ENCODE measurements at regions not wholly inside any gene's neighbourhood (a gene's known extent, or its start where the extent isn't known, plus 50 kb on each side); places are given as distances from the start of the nearest gene placed in this dataset.
A peak's percentile ranks its signal among the peaks of the same experiment; 100 is the strongest.

GRCh38 chr20:63064745-63065711, 58.3 kb upstream of the BHLHE23 start:
- intact Hi-C loops (cut with DNase I), result no loop called here
- ATAC-seq (no peak), DNase-seq (ENCODE audit: missing footprints) (no peak)

DNA sequence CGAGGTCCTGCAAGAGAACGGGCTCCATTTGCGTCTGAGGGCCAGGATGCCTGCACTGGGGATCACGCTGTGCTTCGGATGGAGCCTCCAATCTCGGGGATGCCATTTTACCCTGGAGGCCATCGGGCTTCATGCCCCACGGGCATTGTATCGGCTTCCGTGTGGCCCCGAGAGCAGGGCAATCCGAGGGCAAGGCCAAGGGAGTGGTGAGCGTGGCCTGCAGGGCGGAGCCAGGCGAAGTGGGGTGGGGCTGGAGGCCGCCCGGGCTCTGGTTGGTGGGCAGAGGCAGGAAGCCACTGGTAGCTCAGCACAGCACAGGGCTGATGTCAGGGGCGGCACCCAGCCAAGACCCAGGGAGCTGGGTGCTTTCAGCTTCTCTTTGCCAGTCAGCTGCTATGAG, 57.5 kb upstream of the BHLHE23 start:
- no peak for DNase-seq (ENCODE audit: missing footprints)
- ATAC-seq, result no peak
- intact Hi-C loops (cut with DNase I), result no loop called here

DNA sequence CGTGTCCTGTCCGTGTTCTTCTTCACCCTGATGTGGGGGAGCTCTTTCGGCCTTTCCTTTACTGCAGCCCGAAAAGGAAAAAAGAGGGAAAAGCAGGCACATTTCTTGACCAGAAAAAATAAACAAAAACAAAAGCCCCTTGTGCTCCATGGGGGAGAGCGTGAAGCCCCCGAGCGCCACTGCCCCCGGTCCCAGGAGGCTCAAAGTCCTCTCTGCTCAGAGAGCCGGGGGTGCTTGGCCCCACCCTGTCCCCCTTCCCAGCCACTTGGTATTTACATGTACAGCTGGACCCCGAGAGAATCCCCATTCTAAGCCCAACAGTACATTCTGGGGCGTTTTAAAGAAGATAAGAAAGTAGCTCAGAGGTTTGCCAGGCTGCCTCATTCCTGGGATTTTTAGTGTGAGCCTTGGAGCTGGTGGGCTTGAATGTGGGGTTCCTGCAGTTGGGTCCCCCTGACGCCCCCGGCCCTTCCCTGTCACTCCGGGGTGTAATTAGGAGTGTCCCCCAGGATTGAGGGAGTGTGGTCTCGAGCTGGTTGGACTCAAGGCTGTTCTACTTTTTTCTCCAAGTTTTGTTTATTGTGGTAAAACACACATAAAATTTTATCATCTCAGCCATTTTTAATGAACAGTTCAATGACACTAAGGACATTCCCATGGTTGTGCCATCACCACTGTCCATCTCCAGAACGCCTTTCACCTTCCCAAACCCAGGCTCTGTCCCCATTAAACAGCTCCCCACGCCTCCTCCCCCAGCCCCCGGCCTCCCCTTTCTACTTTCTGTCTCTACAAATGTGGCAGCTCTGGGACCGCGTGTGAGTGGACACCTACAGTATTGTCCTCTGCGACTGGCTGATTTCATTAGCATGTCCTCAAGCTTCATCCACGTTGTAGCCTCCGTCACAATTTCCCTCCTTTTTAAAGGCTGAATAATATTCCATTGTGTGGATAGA, 55.7 kb upstream of the BHLHE23 start:
- intact Hi-C loops (cut with DNase I), result no loop called here
- ATAC-seq (no peak), DNase-seq (ENCODE audit: missing footprints) (no peak)

GRCh38 chr20:63061771-63062100, 55.0 kb upstream of the BHLHE23 start:
- intact Hi-C loops (cut with DNase I), result no loop called here
- DNase-seq (ENCODE audit: missing footprints), result no peak
- no peak for ATAC-seq

- DNase-seq (ENCODE audit: missing footprints) (no peak), ATAC-seq (no peak)
- intact Hi-C loops (cut with DNase I), result no loop called here
These were observed 54.4 kb upstream of the BHLHE23 start for GRCh38 chr20:63061051-63061770.

GRCh38 chr20:63060057-63060991, 53.6 kb upstream of the BHLHE23 start:
- DNase-seq (ENCODE audit: missing footprints) (no peak), ATAC-seq (no peak)
- intact Hi-C loops (cut with DNase I), result no loop called here

DNA sequence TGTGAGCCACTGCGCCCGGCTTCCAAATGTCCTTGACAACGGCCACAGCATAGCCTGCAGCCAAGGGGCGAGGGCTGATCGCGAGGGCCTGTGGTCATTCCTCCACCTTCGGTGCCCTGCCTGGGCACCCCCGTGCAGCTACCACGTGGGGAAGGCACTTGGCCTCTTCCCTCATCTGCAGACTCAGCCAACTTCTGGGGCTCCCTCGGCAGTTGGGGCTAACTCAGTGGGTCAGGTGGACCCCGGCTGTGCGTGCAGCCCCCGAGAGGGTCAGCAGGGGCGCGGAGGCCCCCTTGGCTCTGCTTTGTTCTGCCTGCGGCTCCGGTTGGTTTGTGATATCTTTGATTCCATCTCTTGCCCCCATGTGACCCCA, 52.9 kb upstream of the BHLHE23 start:
- DNase-seq (ENCODE audit: missing footprints) (no peak), ATAC-seq (no peak)
- intact Hi-C loops (cut with DNase I), result loop anchor here (10.0 kb wide), 1 partner anchor 165 kb away; no protein-coding TSS in a partner anchor

DNA sequence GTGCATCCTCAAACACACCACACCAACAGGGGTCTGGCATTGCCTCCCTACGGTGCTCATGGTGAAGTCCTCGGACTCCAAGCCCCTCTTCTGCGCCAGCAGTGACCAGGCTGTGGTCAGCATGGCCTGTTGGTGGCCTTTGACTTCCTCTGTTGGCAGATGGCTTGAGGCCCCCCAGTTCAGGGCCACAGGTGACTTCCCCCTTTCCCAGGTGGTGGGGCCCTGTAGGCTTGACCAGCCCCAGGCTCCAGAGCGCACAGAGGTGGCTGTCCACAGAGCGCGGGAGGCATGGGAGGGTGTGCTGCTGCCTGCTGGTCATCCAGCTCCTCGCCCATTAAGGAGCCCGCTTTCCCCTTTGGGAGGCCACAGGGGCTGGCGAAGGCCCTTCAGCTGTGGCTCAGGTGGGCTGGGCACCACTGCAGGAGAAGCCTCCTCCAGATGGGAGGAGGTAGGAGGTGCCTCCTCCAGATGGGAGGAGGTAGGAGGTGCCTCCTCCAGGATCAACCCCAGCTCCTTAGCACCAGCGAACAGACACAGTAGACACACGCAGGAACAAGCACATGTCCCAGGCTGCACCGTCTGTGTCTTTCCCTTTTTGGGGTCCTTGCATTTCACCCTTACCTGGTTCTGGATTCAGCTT, 52.1 kb upstream of the BHLHE23 start:
- intact Hi-C loops (cut with DNase I), result loop anchor here (10.0 kb wide), 1 partner anchor 166 kb away; no protein-coding TSS in a partner anchor
- no peak for ATAC-seq
- peak; percentile 15 for DNase-seq (ENCODE audit: missing footprints)

DNA sequence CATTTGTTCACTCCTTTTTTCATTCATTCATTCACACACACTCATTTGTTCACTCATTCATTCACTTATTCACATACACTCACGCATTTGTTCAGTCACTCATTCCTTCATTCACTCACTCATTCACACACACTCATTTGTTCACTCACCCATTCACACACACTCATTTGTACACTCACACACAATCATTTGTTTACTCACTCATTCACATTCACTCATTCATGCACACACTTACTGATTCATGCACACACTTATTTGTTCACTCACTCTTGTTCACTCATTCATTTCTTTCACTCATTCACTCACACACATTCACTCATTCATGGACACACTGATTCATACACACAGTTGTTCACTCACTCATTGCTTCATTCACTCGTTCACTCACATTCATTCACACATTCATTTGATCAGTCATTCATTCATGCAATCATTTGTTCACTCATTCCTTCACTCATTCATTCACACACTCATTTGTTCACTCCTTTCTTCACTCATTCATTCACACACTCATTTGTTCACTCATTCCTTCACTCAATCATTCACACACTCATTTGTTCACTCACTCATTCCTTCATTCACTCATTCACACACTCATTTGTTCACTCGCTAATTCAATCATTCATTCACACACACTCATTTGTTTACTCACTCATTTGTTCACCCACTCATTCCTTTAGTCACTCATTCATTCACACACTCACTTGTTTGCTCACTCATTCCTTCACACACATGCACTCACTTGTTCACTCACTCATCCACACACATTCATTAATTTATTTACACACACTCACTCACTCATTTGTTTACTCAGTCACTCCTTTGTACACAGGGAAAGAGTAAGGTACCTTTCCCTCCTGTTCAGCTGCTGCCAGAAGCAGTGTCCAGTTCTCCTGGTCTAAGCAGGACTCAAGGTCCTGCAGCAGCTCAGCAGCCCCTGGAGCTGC, 50.7 kb upstream of the BHLHE23 start:
- no peak for ATAC-seq
- DNase-seq (ENCODE audit: missing footprints), result no peak
- intact Hi-C loops (cut with DNase I), result loop anchor here (10.0 kb wide), 1 partner anchor 167 kb away; no protein-coding TSS in a partner anchor

DNA sequence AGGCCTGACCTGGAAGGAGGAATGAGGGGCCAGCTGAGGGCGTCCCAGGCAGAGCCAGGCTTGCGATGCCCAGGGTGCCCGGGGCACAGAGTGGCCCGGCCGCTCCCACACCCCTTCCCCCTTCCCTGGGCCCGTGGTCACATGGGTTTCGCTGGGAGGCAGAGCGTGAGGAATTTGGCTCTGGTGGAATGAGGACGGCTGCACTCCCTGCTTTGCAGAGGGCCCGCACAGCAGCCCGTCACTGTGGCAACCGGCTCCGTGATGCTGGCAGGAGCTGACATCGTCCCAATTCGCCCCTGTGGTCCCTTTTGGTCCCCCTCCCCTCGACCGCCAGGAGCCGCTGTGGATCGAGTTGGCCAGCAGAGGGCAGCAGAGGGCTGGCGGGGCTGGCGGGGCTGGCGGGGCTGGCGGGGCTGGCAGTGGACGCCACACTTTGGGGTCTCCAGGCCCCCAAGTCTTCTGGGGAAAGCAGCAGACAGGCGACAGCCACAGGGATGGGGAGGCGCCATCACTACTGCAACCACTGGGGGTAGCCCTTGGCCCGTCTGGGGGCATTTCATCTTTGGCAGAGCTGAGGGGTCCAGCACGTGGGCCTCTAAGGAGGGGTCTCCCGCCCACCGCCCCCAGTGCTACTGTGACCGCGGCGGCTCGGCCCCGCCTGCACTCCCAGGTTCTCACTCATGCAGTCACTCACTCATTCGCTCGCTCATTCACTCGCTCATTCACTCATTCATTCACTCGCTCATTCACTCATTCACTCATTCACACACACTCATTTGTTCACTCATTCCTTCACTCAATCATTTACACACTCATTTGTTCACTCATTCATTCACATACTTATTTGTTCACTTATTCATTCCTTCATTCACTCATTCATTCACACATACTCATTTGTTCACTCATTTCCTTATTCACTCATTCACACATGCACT, 49.7 kb upstream of the BHLHE23 start:
- ATAC-seq (no peak), DNase-seq (ENCODE audit: missing footprints) (no peak)
- intact Hi-C loops (cut with DNase I), result loop anchor here (1.0 to 10.0 kb wide), 2 partner anchors 123 to 168 kb away; no protein-coding TSS in a partner anchor

Data from Right ventricle myocardium inferior (tissue), 1 donor.